Heart left ventricle (tissue), 13 donors: ENCODE measurements at regions not wholly inside any gene's neighbourhood (a gene's known extent, or its start where the extent isn't known, plus 50 kb on each side); places are given as distances from the start of the nearest gene placed in this dataset.

Experiments used
- CTCF ChIP-seq, 12 donors: fragments of 200-600 bp; sonication (generic) in 4 of 12; IDR thresholded peaks; one replicate each; pipeline versions ENCODE4 v1.5.0 to v1.8.0; 2018 to 2022; ENCODE audit warnings: antibody characterized with exemption in 12 of 12, mild to moderate bottlenecking in 5 of 12
- POLR2A ChIP-seq, 2 donors: fragments of 450-650 bp; IDR thresholded peaks; one replicate each; pipeline ENCODE4 v1.6.1; 2017; ENCODE audit warnings: antibody characterized with exemption in 2 of 2, mild to moderate bottlenecking in 2 of 2, moderate library complexity in 2 of 2
- donor health status: ischemic (EF 13 %, LVEDD 7.1; RV severe dilation, severe dysfunction).
- donor health status: DM: no; HTN: yes; CAD: no.
- donor health status: DM: no; HTN: no; CAD: no.
- donor health status: ischemic (EF 25% LVEDD 6.9; RV normal size, moderate dysfunction).
- donor health status: ischemic (EF 25% LVEDD 5.7; RV mildly dilated, moderate dysfunction).
- donor health status: ischemic (EF 35%, LVEDD 5.7; RV mildly dilated, moderate dysfunction).
- donor health status: nonischemic (EF 11% LVEDD 7.7; RV severe dilation, severe dysfunction).
- donor health status: DM: yes; HTN: yes; CAD: no.
- donor health status: PGD.
- donor health status: ischemic (EF 29% LVEDD 5.4; RV normal size, mild dysfunction).
- donor health status: nonischemic (EF 23%, LVEDD 6.1; RV moderate dilation, normal function).

GRCh38 chrX:150152546-150152945 is 210.6 kb upstream of the MAMLD1 start:
- TF ChIP-seq CTCF (IDR thresholded peaks at IDR 0.05) (no peak), POLR2A (IDR thresholded peaks at IDR 0.05) (no peak)
